Endothelial cell (in vitro differentiated cells): ENCODE measurements at regions not wholly inside any gene's neighbourhood (a gene's known extent, or its start where the extent isn't known, plus 50 kb on each side); places are given as distances from the start of the nearest gene placed in this dataset.
"Not testable (repeated sequence)": the region's sequence is repeated elsewhere in the genome, so short reads cannot be mapped to it uniquely, and the experiment has no call there.

Experiments used
- DNase-seq: peaks from one replicate; pipeline ENCODE4 v3.0.0; 2021; ENCODE audit warnings: low spot score
- H3K27ac Mint-ChIP-seq: one replicate; pipeline ENCODE4 v1.8.0; 2021; ENCODE audit warnings: mixed read lengths, inconsistent platforms; ENCODE audit not compliant: unreplicated experiment
- H3K27me3 Mint-ChIP-seq: one replicate; pipeline ENCODE4 v1.8.0; 2021; ENCODE audit warnings: mild to moderate bottlenecking, moderate library complexity, mixed read lengths, inconsistent platforms; ENCODE audit not compliant: unreplicated experiment
- H3K36me3 Mint-ChIP-seq: one replicate; pipeline ENCODE4 v1.8.0; 2021; ENCODE audit warnings: mild to moderate bottlenecking, low read depth, mixed read lengths, inconsistent platforms; ENCODE audit not compliant: unreplicated experiment
- H3K4me1 Mint-ChIP-seq: one replicate; pipeline ENCODE4 v1.8.0; 2021; ENCODE audit warnings: mild to moderate bottlenecking, mixed read lengths, inconsistent platforms; ENCODE audit not compliant: unreplicated experiment
- H3K4me3 Mint-ChIP-seq: one replicate; pipeline ENCODE4 v1.8.0; 2021; ENCODE audit warnings: mild to moderate bottlenecking, mixed read lengths, inconsistent platforms; ENCODE audit not compliant: unreplicated experiment
- H3K9me3 Mint-ChIP-seq: one replicate; pipeline ENCODE4 v1.8.0; 2021; ENCODE audit warnings: mixed read lengths, inconsistent platforms; ENCODE audit not compliant: unreplicated experiment
- TF ChIP-seq, protein P1 (sequence below): fragments of 200-600 bp; sonication (generic); IDR thresholded peaks from one replicate; pipeline ENCODE4 v1.5.0; 2021; ENCODE audit warnings: antibody characterized with exemption; ENCODE audit not compliant: unreplicated experiment

GRCh38 chr14:84496677-84497076, 1033.3 kb upstream of the FLRT2 start:
- Mint-ChIP-seq H3K27me3 (no peaks in the 10 kb centered on the region), H3K9me3 (no peaks in the 10 kb centered on the region), H3K4me1 (no peaks in the 10 kb centered on the region), H3K36me3 (no peaks in the 10 kb centered on the region), H3K27ac (no peak overlapping the region), H3K4me3 (no peak overlapping the region)
- TF ChIP-seq, protein P1, sequence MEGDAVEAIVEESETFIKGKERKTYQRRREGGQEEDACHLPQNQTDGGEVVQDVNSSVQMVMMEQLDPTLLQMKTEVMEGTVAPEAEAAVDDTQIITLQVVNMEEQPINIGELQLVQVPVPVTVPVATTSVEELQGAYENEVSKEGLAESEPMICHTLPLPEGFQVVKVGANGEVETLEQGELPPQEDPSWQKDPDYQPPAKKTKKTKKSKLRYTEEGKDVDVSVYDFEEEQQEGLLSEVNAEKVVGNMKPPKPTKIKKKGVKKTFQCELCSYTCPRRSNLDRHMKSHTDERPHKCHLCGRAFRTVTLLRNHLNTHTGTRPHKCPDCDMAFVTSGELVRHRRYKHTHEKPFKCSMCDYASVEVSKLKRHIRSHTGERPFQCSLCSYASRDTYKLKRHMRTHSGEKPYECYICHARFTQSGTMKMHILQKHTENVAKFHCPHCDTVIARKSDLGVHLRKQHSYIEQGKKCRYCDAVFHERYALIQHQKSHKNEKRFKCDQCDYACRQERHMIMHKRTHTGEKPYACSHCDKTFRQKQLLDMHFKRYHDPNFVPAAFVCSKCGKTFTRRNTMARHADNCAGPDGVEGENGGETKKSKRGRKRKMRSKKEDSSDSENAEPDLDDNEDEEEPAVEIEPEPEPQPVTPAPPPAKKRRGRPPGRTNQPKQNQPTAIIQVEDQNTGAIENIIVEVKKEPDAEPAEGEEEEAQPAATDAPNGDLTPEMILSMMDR = no peak
- DNase-seq = no peak

- not testable (repeated sequence) for H3K4me3 Mint-ChIP-seq, H3K4me1 Mint-ChIP-seq, DNase-seq, H3K27me3 Mint-ChIP-seq, H3K27ac Mint-ChIP-seq, H3K9me3 Mint-ChIP-seq, H3K36me3 Mint-ChIP-seq
These were observed 1017.1 kb upstream of the FLRT2 start for GRCh38 chr14:84512823-84513222.

- TF ChIP-seq, protein P1 = no peak
- no peak overlapping the region for H3K27ac Mint-ChIP-seq
- no peaks in the 10 kb centered on the region for H3K4me1 Mint-ChIP-seq
- no peak for DNase-seq
- no peaks in the 10 kb centered on the region for H3K27me3 Mint-ChIP-seq
- H3K36me3 Mint-ChIP-seq = no peaks in the 10 kb centered on the region
- no peaks in the 10 kb centered on the region for H3K9me3 Mint-ChIP-seq
- H3K4me3 Mint-ChIP-seq = no peak overlapping the region
These were observed 1010.1 kb upstream of the FLRT2 start for GRCh38 chr14:84519836-84520235.

DNA sequence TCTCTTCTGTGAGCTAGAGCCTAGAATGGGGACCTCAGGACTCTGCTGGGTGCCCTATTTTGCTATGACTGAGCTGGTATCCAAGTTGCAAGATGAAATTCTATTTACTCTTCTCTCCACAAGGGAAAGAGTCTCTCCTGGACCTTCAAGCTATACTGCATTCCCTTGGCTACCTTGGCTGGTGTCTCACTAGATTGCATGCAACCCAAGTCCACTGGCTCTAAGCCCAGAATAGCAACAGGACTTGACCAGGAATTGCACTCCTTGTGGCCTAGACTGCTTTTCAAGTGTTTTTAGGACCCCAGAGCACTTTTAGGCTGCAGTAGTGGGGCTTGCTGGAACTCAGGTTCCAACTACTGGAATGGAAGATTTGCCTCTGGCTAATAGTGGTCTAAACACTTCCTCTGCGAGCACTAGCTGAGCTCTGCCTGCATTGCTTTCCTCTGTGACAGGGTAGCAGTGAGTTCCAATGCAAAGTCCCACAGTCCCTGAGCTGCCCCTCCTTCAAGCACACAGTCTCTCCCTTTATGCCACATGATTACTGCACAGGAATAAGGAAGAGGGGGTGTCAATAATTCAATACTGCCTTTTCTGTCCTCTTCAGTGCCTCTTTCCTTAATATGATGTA, 1009.1 kb upstream of the FLRT2 start:
- DNase-seq = no peak
- H3K4me3 Mint-ChIP-seq = no peak overlapping the region

DNA sequence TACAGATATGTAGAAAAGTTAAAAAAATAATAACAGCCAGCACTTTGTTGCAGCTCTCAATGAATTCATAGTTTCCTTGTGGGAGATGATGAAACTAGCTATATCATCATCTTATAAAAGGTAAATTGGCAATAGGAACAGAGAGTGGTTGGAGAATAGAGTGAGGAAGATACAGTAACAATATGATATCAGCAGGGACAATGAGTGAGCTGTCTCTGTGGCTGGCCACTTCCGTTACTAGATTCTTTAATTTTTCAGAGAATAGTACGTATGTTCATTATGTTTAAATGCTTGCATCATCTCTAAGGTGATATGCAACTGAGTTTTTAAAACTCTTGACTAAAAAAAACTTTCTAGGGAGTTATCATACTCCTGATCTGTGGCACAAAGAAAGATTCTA, 1006.2 kb upstream of the FLRT2 start:
- Mint-ChIP-seq H3K36me3 (no peaks in the 10 kb centered on the region), H3K4me1 (no peaks in the 10 kb centered on the region), H3K27me3 (no peaks in the 10 kb centered on the region), H3K27ac (no peak overlapping the region), H3K4me3 (no peak overlapping the region), H3K9me3 (no peaks in the 10 kb centered on the region)
- TF ChIP-seq, protein P1 = no peak
- no peak for DNase-seq

More for the DNA sequence above, 1009.1 kb upstream of the FLRT2 start:
- no peaks in the 10 kb centered on the region for H3K36me3 Mint-ChIP-seq
- no peak overlapping the region for H3K27ac Mint-ChIP-seq
- H3K4me1 Mint-ChIP-seq = no peaks in the 10 kb centered on the region
- TF ChIP-seq, protein P1 = no peak
- no peaks in the 10 kb centered on the region for H3K27me3 Mint-ChIP-seq
- H3K9me3 Mint-ChIP-seq = no peaks in the 10 kb centered on the region
